Uterus (tissue), 3 donors: ENCODE measurements at regions not wholly inside any gene's neighbourhood (a gene's known extent, or its start where the extent isn't known, plus 50 kb on each side); places are given as distances from the start of the nearest gene placed in this dataset.

Experiments used
- DNase-seq, 2 donors: peaks; one replicate each; pipeline ENCODE4 v3.0.0-alpha.2; 2019 to 2020
- H3K27ac ChIP-seq, 2 donors: fragments of 200-600 bp; sonication (generic); 1 replicate in 1 of 2; 2 replicates in 1 of 2; pipeline ENCODE4 v1.5.1; 2016 to 2018
- H3K27me3 ChIP-seq, 2 donors: fragments of 200-600 bp; sonication (generic); one replicate each; pipeline ENCODE4 v1.5.1; 2018 to 2019; ENCODE audit warnings: control low read depth in 1 of 2
- H3K36me3 ChIP-seq, 2 donors: fragments of 200-600 bp; sonication (generic); one replicate each; pipeline ENCODE4 v1.5.1; 2019; ENCODE audit warnings: control low read depth in 1 of 2
- H3K4me1 ChIP-seq, 2 donors: fragments of 200-600 bp; sonication (generic); one replicate each; pipeline ENCODE4 v1.5.1; 2018 to 2019; ENCODE audit warnings: control low read depth in 1 of 2
- H3K4me3 ChIP-seq, 2 donors: fragments of 200-600 bp; sonication (generic); 1 replicate in 1 of 2; 2 replicates in 1 of 2; pipeline ENCODE4 v1.5.1; 2018 to 2019; ENCODE audit warnings: mild to moderate bottlenecking in 1 of 2
- H3K9me3 ChIP-seq, 2 donors: fragments of 200-600 bp; sonication (generic); one replicate each; pipeline ENCODE4 v1.5.1; 2019; ENCODE audit warnings: control low read depth in 1 of 2
- CTCF ChIP-seq, 4 experiments: fragments of 200-600 bp in 2 of 4; fragments of 450-650 bp in 2 of 4; sonication (generic) in 2 of 4; IDR thresholded peaks; one replicate each; pipeline ENCODE4 v1.5.1; 2016 to 2019; ENCODE audit warnings: antibody characterized with exemption in 4 of 4, mild to moderate bottlenecking in 2 of 4, moderate library complexity in 1 of 4
- POLR2A ChIP-seq, 2 donors: fragments of 450-650 bp; IDR thresholded peaks; one replicate each; pipeline ENCODE4 v1.6.1; 2016; ENCODE audit warnings: antibody characterized with exemption in 2 of 2, mild to moderate bottlenecking in 1 of 2, moderate library complexity in 1 of 2
- intact Hi-C: fragments of 100-400 bp; cut with DNase I; formaldehyde crosslinking; loops from one replicate; pipeline ENCODE4 v1.15.1; 2023; ENCODE audit warnings: low total_unique reads
- donor health status: DM: yes; HTN: yes; CAD: no.

GRCh38 chr4:29521281-29521680 lies 1198.9 kb upstream of the PCDH7 start:
- intact Hi-C loops = no loop called here

GRCh38 chr4:29536745-29537144 lies 1183.4 kb upstream of the PCDH7 start:
- Histone ChIP-seq H3K4me3 (no peak overlapping the region), H3K27me3 (no peaks in the 10 kb centered on the region), H3K4me1 (no peaks in the 10 kb centered on the region), H3K36me3 (no peaks in the 10 kb centered on the region), H3K9me3 (no peaks in the 10 kb centered on the region), H3K27ac (no peak overlapping the region)
- no peak for DNase-seq
- TF ChIP-seq CTCF (IDR thresholded peaks at IDR 0.05) (no peak), POLR2A (IDR thresholded peaks at IDR 0.05) (no peak)
- intact Hi-C loops = no loop called here

More at GRCh38 chr4:29521281-29521680, 1198.9 kb upstream of the PCDH7 start:
- Histone ChIP-seq H3K9me3 (no peaks in the 10 kb centered on the region), H3K4me3 (no peak overlapping the region), H3K4me1 (no peaks in the 10 kb centered on the region), H3K27me3 (no peaks in the 10 kb centered on the region), H3K27ac (no peak overlapping the region), H3K36me3 (no peaks in the 10 kb centered on the region)
- no peak for DNase-seq
- TF ChIP-seq POLR2A (IDR thresholded peaks at IDR 0.05) (no peak), CTCF (IDR thresholded peaks at IDR 0.05) (no peak)

- Histone ChIP-seq H3K4me1 (no peaks in the 10 kb centered on the region), H3K36me3 (no peaks in the 10 kb centered on the region), H3K4me3 (no peak overlapping the region), H3K27me3 (no peaks in the 10 kb centered on the region), H3K27ac (no peak overlapping the region), H3K9me3 (no peaks in the 10 kb centered on the region)
- intact Hi-C loops = no loop called here
- TF ChIP-seq POLR2A (IDR thresholded peaks at IDR 0.05) (no peak), CTCF (IDR thresholded peaks at IDR 0.05) (no peak)
- DNase-seq = no peak
These were observed 1181.1 kb upstream of the PCDH7 start for GRCh38 chr4:29538889-29539646.

- H3K27ac ChIP-seq = no peak overlapping the region
- no peak for DNase-seq
- H3K27me3 ChIP-seq = no peaks in the 10 kb centered on the region
- intact Hi-C loops = no loop called here
- no peak overlapping the region for H3K4me3 ChIP-seq
- no peaks in the 10 kb centered on the region for H3K9me3 ChIP-seq
- no peaks in the 10 kb centered on the region for H3K36me3 ChIP-seq
- TF ChIP-seq POLR2A (IDR thresholded peaks at IDR 0.05) (no peak), CTCF (IDR thresholded peaks at IDR 0.05) (no peak)
- no peaks in the 10 kb centered on the region for H3K4me1 ChIP-seq
These were observed 1179.6 kb upstream of the PCDH7 start for GRCh38 chr4:29540439-29541102.

GRCh38 chr4:29541757-29542156 lies 1178.4 kb upstream of the PCDH7 start:
- no peak overlapping the region for H3K4me3 ChIP-seq
- intact Hi-C loops = no loop called here
- no peaks in the 10 kb centered on the region for H3K27me3 ChIP-seq
- no peak for DNase-seq
- no peaks in the 10 kb centered on the region for H3K4me1 ChIP-seq
- H3K36me3 ChIP-seq = no peaks in the 10 kb centered on the region
- no peaks in the 10 kb centered on the region for H3K9me3 ChIP-seq
- no peak overlapping the region for H3K27ac ChIP-seq
- TF ChIP-seq POLR2A (IDR thresholded peaks at IDR 0.05) (no peak), CTCF (IDR thresholded peaks at IDR 0.05) (no peak)
